GM20000 (cell line): ENCODE measurements at regions not wholly inside any gene's neighbourhood (a gene's known extent, or its start where the extent isn't known, plus 50 kb on each side); places are given as distances from the start of the nearest gene placed in this dataset.

Experiments used
- DNase-seq: peaks from one replicate; pipeline ENCODE4 v3.0.0; 2012; ENCODE audit warnings: low spot score
- TF ChIP-seq, protein P1 (sequence below): IDR thresholded peaks from 2 replicates; pipeline ENCODE4 v1.5.1; 2012; ENCODE audit warnings: mild to moderate bottlenecking, control low read depth; ENCODE audit errors: extremely low read depth, missing control alignments

- no peak for DNase-seq
- TF ChIP-seq, protein P1, sequence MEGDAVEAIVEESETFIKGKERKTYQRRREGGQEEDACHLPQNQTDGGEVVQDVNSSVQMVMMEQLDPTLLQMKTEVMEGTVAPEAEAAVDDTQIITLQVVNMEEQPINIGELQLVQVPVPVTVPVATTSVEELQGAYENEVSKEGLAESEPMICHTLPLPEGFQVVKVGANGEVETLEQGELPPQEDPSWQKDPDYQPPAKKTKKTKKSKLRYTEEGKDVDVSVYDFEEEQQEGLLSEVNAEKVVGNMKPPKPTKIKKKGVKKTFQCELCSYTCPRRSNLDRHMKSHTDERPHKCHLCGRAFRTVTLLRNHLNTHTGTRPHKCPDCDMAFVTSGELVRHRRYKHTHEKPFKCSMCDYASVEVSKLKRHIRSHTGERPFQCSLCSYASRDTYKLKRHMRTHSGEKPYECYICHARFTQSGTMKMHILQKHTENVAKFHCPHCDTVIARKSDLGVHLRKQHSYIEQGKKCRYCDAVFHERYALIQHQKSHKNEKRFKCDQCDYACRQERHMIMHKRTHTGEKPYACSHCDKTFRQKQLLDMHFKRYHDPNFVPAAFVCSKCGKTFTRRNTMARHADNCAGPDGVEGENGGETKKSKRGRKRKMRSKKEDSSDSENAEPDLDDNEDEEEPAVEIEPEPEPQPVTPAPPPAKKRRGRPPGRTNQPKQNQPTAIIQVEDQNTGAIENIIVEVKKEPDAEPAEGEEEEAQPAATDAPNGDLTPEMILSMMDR, result no peak
Observed at GRCh38 chr1:69363236-69363635, 204.5 kb upstream of the LRRC7 start.

- DNase-seq, result no peak
- TF ChIP-seq, protein P1, result no peak
Observed at GRCh38 chr1:69373520-69373919, 194.2 kb upstream of the LRRC7 start.

- DNase-seq, result no peak
- TF ChIP-seq, protein P1, result no peak
Observed at GRCh38 chr1:69376408-69376807, 191.3 kb upstream of the LRRC7 start.

GRCh38 chr1:69377507-69377906 is 190.2 kb upstream of the LRRC7 start:
- TF ChIP-seq, protein P1, result no peak

GRCh38 chr1:69388044-69388443 is 179.7 kb upstream of the LRRC7 start:
- DNase-seq, result no peak
- TF ChIP-seq, protein P1, result no peak

More at GRCh38 chr1:69377507-69377906, 190.2 kb upstream of the LRRC7 start:
- no peak for DNase-seq

- DNase-seq, result no peak
- TF ChIP-seq, protein P1, result no peak
Observed at GRCh38 chr1:69400128-69400527, 167.6 kb upstream of the LRRC7 start.

DNA sequence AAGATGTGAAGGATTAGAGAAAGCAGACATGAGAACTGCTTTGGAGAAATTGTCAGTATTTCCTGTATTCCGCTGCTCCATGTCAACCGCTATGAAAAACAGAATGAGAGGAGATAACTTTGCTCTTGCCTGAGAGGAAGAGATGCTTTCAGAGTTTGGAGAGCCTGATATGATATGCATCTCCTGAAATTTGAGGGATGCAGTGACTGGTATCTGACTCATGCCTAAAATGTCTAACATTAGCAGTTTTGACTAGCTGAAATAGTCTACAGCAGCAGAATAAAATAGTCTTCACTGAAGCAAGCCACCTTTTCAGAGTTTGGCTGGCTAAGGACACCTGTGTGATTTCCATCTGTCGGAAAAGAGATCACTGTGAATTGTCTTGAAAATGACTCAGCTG is 165.8 kb upstream of the LRRC7 start:
- DNase-seq, result no peak

More for the DNA sequence above, 165.8 kb upstream of the LRRC7 start:
- TF ChIP-seq, protein P1, result no peak
